Smooth muscle cell (in vitro differentiated cells): ENCODE measurements at regions not wholly inside any gene's neighbourhood (a gene's known extent, or its start where the extent isn't known, plus 50 kb on each side); places are given as distances from the start of the nearest gene placed in this dataset.

ENCODE experiments used
- DNase-seq: peaks from one replicate; lab custom pipeline; 2025; ENCODE audit not compliant: unreplicated experiment; lab: John Stamatoyannopoulos, UW
- H2AFZ ChIP-seq: fragments of 200-600 bp; sonication (generic); 2 replicates; pipeline ENCODE4 v1.6.0; 2016; ENCODE audit warnings: antibody characterized with exemption, low read depth, mild to moderate bottlenecking
- H3F3A ChIP-seq: fragments of 200-600 bp; sonication (generic); 2 replicates; pipeline ENCODE4 v1.6.0; 2017; ENCODE audit warnings: antibody characterized with exemption, low read depth
- H3K27ac ChIP-seq: fragments of 200-600 bp; sonication (generic); 2 replicates; pipeline ENCODE4 v1.5.1; 2016; ENCODE audit warnings: low read depth, mild to moderate bottlenecking
- H3K27me3 ChIP-seq: fragments of 200-600 bp; sonication (generic); 2 replicates; pipeline ENCODE4 v1.6.1; 2016; ENCODE audit warnings: low read depth, mild to moderate bottlenecking
- H3K36me3 ChIP-seq: fragments of 200-600 bp; sonication (generic); 2 replicates; pipeline ENCODE4 v1.5.1; 2016; ENCODE audit warnings: low read depth
- H3K4me1 ChIP-seq: fragments of 200-600 bp; sonication (generic); 2 replicates; pipeline ENCODE4 v1.5.1; 2016; ENCODE audit warnings: low read depth
- H3K4me2 ChIP-seq: fragments of 200-600 bp; sonication (generic); 2 replicates; pipeline ENCODE4 v1.6.0; 2016; ENCODE audit warnings: mild to moderate bottlenecking
- H3K4me3 ChIP-seq: fragments of 200-600 bp; sonication (generic); 2 replicates; pipeline ENCODE4 v1.5.1; 2016; ENCODE audit warnings: mild to moderate bottlenecking
- H3K79me2 ChIP-seq: fragments of 200-600 bp; sonication (generic); 2 replicates; pipeline ENCODE4 v1.6.0; 2016; ENCODE audit warnings: low read depth, mild to moderate bottlenecking
- H3K9ac ChIP-seq: fragments of 200-600 bp; sonication (generic); 2 replicates; pipeline ENCODE4 v1.6.0; 2016; ENCODE audit warnings: low read depth
- H3K9me3 ChIP-seq: fragments of 200-600 bp; sonication (generic); replicated peaks from 2 replicates; pipeline ENCODE4 v1.5.1; 2016; ENCODE audit warnings: low read depth
- H4K20me1 ChIP-seq: fragments of 200-600 bp; sonication (generic); 2 replicates; pipeline ENCODE4 v1.6.0; 2016; ENCODE audit warnings: low read depth
- CTCF ChIP-seq: fragments of 200-600 bp; sonication (generic); IDR thresholded peaks from 2 replicates; pipeline ENCODE4 v1.5.1; 2017; ENCODE audit warnings: borderline replicate concordance, mild to moderate bottlenecking, antibody characterized with exemption; ENCODE audit not compliant: insufficient read depth, poor library complexity, severe bottlenecking
- WGBS: methylation state at CpG from one replicate; pipeline ENCODE4 v1.1.7; 2016; ENCODE audit warnings: low lambda C conversion rate; 5-methylcytosine and 5-hydroxymethylcytosine counted together

DNA sequence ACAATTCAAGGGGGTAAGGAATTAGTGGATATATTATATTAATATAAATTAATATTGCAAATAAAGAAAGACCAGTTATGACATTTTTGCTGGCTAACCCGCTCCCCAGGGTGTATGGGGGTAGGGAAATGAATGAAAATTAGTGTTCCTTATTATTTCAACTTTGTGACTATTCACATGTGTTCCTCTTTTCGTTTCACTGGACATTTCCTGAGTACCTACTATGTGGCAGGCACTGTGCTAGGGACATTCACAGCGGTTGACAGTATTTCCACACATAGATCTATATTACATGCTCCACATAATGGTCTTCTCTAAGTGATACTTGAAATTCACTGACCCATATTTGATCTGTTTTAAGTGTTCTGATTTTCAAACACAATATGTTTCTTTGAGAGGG lies 129.8 kb upstream of the USP15 start:
- 85% methylated on average over 3 of the region's 3 CpGs for WGBS
- H3F3A ChIP-seq: no peaks in the 10 kb centered on the region
- no peak overlapping the region for H2AFZ ChIP-seq
- no peaks in the 10 kb centered on the region for H3K9me3 ChIP-seq
- no peaks in the 10 kb centered on the region for H3K36me3 ChIP-seq
- no peaks in the 10 kb centered on the region for H4K20me1 ChIP-seq
- no peak overlapping the region for H3K4me2 ChIP-seq
- DNase-seq: no peak
- H3K4me3 ChIP-seq: no peak overlapping the region
- no peak overlapping the region for H3K27ac ChIP-seq
- H3K4me1 ChIP-seq: no peaks in the 10 kb centered on the region
- no peak for TF ChIP-seq CTCF
- H3K9ac ChIP-seq: no peak overlapping the region
- peaks cover 6% of the 10 kb centered on the region for H3K27me3 ChIP-seq
- no peaks in the 10 kb centered on the region for H3K79me2 ChIP-seq

DNA sequence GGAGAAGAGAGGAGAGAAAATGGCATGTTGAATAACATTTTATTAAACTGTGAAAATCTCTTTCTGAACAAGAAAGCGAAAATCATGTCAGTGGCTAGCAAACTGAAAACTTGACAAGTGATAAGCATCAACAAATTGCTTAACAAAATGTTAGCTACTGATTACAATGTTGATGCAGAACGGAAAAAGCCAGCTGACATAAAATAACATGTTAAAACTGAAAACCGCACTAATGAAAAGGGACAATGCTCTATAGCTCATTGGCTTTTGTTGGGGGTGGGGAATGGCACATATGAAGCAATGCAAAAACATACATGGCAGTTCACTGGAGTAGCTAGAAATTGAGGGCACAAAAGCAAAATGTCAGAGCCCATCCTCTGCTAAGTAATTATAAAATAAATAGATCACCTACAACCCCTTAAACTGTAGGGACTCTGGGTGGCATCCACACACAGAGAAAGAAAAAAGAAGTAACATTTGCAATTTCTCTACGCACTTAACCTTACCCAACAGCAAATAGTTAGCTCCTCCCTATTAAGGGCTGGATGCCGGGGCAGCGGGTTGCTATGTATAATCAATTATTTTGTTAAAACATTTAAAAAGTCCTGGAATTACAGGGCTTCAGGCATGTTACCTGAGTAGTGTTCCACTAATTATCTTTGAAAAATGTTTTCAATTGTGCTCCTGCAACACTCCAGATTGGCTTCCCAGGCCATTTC lies 129.2 kb upstream of the USP15 start:
- TF ChIP-seq CTCF: no peak
- no peak overlapping the region for H2AFZ ChIP-seq
- H3K4me1 ChIP-seq: no peaks in the 10 kb centered on the region
- no peaks in the 10 kb centered on the region for H4K20me1 ChIP-seq
- no peak overlapping the region for H3K4me3 ChIP-seq
- no peaks in the 10 kb centered on the region for H3F3A ChIP-seq
- peaks cover 6% of the 10 kb centered on the region for H3K27me3 ChIP-seq
- no peak for DNase-seq
- H3K4me2 ChIP-seq: no peak overlapping the region
- no peaks in the 10 kb centered on the region for H3K79me2 ChIP-seq
- no peaks in the 10 kb centered on the region for H3K9me3 ChIP-seq
- H3K9ac ChIP-seq: no peak overlapping the region
- H3K27ac ChIP-seq: no peak overlapping the region
- H3K36me3 ChIP-seq: no peaks in the 10 kb centered on the region
- WGBS: 86% methylated on average over 6 of the region's 6 CpGs

- peaks cover 3% of the 10 kb centered on the region for H3K27me3 ChIP-seq
- H3K4me1 ChIP-seq: no peaks in the 10 kb centered on the region
- WGBS: 83% methylated on average over 2 of the region's 2 CpGs
- no peak overlapping the region for H3K27ac ChIP-seq
- H3F3A ChIP-seq: no peaks in the 10 kb centered on the region
- H2AFZ ChIP-seq: no peak overlapping the region
- H3K4me3 ChIP-seq: no peak overlapping the region
- no peaks in the 10 kb centered on the region for H3K9me3 ChIP-seq
- DNase-seq: no peak
- no peak overlapping the region for H3K9ac ChIP-seq
- H3K79me2 ChIP-seq: no peaks in the 10 kb centered on the region
- no peak for TF ChIP-seq CTCF
- H4K20me1 ChIP-seq: no peaks in the 10 kb centered on the region
- no peaks in the 10 kb centered on the region for H3K36me3 ChIP-seq
- H3K4me2 ChIP-seq: no peak overlapping the region
Measured at GRCh38 chr12:62133440-62133839, 126.8 kb upstream of the USP15 start.
